NCI-H345 treated with DMSO at 0.1 percent for 48 hours (cell line): ENCODE measurements at regions not wholly inside any gene's neighbourhood (a gene's known extent, or its start where the extent isn't known, plus 50 kb on each side); places are given as distances from the start of the nearest gene placed in this dataset.

Experiments
- DNase-seq: peaks from one replicate; lab custom pipeline; 2025; ENCODE audit not compliant: unreplicated experiment; lab: John Stamatoyannopoulos, UW

DNA sequence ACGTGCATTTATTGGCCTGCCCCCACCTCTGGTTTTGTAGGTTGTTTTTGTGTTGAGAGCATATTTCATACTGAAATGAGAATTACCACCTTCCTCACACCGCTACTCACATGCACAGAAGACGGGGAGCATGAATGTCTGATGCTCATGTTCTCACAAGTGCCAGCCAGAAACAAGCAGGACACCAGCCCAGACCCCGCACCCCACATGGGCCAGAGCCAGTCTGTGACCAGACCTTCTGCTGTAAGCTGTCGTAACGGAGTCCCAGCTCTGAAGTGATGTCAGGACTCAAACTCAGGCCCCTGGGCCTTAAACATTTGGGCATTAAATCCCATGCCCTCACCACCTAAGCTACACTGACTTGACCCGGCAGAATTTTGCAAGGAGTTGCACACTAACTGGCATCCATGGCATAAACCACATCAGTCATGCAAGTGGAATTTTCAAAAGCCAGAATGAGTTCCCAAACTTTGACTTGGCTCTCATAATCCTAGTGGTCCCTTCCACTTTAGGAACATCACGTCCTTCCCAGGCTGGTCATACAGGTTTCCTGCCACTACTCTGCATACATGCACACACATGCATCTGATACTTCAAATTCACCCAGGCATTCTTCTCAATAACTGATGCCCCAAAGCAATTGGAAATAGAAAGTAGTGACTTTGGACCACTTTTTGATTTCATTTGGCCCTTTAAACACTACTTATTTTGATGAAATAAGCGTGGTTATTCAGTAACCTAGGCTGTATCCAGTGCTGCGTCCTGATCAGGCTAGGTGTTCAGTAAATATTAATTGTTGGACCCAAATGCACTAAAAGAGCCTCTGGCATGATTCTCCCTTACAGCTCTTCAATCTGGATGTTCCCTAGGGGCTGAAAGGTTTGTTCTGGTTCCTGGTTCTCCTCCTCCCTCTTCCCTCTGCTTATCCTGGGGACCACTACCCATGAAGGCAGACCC is 223.1 kb upstream of the ID2 start:
- DNase-seq, result no peak

DNA sequence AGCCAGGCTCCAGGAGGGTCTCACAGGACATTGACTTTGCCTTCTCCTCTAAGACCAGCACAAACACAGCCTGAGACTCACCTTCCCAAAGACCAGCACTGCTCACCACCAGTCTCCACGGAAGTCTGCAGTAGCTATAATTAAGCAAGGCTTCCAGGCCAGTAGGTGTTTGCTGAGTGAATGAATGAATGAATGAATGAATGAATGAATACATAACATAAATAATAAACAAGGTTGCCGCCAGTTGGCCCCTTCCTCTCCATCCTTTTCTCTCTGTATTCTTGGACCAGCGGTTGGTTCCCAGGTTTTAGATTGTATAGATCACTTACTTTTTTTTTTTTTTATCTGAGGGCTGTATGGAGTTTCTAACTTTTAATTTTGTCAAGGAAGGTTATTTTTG is 222.4 kb upstream of the ID2 start:
- DNase-seq, result no peak

DNA sequence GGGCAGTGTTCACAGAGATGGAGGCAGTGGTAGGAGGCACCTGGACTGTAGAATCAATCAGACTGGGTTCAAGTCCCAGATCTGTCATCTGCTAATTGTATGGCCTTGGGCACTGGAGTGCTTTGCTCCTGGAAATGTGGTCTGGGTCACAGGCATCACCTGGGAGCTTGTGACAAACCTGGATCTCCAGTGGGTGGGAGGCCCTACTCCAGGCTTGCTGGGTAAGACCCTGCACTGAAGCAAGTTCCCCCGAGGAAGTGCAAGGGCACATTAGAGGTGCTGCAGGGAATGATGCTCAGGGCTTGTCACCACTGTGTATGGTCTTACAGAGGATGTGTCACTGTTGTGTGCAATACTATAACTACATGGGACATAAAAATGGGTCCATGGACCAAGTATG is 220.5 kb upstream of the ID2 start:
- no peak for DNase-seq

DNA sequence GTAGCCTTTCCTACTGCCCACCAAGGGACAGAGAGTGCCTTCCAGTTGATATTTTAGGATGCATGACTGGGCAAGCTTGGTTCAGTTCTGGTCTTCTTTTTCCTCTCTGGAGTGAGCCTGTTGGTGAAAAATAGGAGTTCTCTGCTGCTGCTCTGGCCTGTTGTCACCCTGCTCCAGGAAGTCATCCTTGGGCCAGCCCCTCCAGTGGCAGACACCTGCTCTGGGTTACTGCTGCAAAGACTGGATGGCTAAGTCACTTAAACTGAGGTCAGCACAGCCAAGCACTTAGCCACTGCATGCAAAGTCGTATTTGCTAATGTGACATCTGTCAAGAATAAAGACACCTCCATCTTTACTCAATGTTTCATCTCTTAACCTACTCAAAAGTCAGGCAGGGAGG is 219.6 kb upstream of the ID2 start:
- no peak for DNase-seq

DNA sequence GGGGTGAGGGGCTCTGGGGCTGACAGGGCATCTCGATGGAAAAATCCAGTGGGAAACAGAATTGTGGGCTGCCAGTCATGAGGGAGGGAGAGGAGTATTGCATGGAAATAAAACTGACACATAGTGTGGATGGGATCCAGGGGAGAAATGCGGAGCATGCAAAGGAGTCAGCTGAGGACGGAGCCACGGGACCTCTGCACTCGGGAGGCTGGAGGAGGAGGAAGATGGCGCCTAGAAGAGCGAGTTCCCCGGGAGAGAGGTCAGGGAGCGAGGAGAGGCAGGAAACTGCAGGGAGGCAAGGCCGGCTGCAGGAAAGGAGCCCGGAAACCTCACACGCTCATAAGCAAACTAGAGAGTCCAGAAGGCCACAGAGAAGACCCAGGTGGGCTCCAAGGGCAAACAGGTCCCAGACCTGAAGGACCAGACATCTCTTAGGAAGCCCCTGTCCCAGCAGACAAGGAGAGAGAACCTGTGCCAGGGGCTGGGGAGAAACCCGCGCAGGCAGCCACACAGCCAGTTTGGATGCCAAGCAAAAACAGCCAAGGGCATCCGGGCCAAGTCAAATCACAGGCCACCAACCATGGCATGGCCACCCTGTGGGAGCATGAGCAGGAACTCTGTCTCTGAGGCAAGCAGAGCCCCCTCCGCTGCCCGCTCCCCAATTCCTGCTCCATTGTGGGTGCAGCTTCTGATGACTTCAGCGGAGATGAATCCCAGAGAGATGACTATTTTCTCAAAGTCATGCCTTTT is 218.8 kb upstream of the ID2 start:
- no peak for DNase-seq

DNA sequence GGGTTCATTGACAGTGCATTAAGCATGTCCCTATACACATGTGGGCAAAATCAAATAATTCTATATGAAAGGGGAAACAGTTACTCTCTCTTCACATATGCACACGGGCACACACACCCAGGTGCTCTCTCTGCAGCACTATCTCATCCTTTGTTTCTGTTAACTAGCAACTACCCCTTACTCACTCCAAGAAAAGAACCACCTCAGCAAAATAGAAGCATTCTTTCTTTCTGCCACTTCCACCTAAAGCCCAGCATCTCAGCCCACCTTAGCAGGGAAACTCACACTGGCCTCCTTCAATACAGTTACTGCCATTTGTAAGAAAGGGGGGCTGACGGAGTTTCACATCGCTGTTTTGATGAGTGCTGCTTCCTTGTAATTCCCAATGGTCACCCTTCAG is 216.3 kb upstream of the ID2 start:
- DNase-seq, result no peak

DNA sequence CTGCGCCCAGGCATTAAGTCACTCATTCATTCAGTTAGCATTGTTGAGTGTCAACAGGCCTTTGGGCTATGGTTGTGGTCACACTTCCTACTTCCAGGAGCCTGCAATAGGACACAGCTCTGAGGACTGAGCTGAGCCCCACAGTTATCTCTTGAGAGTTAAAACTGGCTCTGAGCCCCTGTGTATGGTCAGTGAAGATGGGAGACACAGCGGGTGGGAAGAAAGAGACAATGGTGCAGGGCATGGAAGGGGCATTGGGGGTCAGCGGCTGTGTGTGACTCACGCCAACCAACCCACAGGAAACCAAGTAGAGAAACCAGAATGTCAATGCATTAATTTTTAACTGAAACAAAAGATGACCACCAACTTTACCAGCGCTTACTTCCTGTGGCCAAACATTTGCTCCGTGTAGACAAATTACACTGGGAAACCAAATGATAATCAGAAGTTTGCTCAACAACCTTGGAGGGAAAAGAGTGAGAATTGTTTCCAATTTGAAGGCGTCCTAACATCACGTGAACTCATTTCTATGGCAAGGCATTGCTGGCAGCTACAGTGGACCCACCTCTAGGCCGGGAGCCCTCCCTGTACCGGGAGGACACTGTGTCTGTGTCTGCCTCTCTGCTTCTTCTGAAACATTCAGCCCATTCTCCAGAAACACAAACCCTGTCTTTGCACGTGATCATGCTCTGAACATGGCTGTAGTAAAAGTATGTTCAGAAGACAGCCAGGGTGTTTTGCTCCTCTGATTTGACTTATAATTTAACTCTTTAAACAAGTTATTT is 212.0 kb upstream of the ID2 start:
- DNase-seq, result no peak

DNA sequence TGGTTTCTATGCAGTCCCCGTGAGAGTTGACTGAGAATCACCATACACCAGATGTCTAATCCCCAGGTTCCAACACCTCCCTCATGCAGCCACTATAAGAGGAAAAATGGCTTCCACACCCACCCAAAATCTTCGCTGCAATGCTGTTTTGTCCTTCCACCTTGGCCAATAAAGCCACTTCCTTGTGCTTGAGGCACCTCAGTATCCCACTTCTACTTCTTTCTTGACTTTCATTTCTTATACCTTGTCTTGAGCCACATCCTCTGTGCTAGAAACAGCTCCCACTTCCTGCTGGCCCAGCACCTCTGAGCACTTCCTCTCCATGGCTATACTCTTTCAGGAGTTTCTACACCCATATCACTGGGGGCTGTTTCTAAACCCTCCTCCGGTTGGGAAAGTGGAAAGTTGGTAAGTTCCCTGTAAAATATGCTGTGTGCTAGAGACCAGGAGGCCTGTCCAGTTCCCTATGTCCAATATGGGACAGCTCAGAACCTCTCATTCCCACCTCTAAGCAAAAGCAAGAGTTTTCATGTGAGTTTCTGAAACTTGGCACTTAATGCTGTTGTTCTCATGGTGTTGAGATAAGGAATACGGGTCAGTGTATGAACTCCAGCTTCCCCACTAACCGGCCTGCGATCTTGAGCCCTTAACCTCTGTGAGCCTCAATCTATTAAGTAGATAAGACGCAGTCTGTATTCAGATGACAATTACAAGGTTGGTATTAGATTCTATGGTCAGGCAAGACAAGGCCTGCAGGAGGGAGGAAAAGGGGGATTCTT is 209.1 kb upstream of the ID2 start:
- no peak for DNase-seq

DNA sequence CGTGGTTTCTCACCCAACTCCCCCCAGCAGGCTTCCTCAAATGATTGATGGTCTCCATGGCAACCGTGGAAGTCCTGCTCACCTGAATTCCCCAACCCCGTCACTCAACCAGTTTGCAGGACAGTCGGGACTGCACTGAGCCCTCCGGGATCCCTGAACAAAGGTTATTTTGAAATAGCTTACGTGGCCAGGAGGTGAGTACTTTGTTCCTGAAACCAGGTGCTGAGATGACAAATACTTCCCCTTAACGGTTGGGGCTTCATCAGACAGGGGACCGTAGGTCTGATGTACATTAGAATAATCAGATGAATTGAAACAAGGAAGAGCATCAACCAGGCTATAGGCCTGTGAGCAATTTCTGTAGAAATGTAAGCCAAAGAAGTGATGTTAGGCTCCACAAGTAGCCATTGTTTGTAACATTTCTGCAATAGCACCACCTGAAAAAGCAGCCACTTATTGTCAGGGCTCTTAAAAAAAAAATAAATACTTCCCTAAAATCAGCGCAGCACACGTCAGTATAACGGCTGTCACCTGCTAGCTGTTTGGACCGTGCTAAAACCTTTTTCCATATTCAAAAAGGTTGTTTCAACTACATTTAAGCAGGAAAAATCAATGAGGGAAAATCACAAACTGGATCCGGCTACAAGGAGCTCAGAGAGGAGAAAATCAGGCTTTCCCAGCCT is 206.4 kb upstream of the ID2 start:
- peak; percentile 82 for DNase-seq

DNA sequence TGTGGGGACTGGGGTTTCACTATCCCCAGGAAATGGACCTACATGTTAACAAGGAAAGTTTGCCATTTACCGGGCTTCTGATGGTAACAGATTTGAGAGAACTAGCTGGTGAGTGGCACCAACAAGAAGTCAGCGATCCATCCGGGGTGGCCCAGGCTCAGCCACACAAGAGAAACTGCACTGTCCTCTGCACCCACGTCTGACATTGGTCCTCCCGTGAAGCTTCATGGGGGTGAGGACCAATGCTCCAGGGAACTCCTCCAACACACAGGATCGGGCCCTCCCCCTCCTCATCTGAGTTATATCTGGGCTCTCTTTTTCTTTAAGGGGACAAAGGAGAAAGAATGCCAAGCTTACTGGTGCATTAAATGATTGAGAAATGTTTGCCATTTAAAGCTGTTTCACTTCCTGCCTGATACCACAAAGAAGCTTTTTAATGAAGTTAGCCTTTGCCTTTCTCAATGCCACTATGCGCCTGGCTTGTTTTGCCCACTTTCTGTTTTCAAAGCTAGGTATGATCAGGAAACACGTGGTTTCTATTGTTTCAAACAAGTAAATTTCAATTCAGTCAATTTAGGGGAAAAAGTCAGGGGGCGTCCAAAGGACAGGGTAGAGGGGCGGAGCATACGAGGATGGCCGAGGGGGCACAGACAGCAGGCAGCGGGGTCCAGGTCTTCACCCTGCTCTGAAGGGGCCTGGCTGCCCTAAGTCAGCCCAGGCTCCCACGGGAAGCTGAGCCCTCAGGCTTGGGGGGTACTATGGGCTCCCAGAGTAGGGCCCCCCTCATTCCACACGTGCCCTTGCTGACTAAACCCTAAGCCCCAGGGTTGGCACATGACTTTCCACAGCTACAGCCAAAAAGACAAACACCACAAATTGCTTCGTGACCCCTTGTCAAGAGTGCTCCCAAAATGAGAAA is 204.0 kb upstream of the ID2 start:
- DNase-seq, result no peak

DNA sequence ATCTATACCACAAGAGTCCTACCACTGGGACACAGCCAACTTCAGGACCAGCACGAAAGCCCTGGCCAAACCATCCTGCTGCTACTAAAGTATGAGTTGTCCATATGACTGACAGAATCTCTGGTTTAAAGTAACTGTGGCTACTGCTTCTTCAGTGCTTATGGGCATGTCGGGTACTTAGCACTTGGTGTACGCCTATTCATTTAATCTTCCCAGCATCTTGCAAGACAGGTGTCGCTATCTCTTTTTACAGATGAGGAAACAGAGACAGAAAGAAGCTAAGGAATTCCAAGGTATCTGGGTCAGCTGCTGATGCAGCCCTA is 203.4 kb upstream of the ID2 start:
- DNase-seq, result no peak

DNA sequence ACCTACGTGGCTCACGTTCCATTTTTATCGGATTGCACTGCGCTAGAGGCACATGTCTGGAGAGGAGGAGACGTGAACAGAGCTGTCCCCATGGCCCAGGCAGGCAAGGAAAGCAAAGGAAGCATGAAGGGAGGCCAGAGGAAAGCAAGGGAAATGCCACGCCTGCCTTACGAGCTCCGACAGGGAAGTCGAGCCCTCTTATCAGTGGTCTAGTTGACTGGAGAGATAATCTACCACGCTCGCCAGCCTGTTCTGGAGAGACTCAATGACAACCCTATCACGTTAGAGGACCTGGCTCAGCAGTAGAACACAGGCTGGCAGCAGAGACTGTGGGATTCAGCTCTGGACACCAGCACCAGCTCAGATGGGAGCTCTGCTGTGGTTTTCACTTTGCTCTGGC is 202.6 kb upstream of the ID2 start:
- no peak for DNase-seq

DNA sequence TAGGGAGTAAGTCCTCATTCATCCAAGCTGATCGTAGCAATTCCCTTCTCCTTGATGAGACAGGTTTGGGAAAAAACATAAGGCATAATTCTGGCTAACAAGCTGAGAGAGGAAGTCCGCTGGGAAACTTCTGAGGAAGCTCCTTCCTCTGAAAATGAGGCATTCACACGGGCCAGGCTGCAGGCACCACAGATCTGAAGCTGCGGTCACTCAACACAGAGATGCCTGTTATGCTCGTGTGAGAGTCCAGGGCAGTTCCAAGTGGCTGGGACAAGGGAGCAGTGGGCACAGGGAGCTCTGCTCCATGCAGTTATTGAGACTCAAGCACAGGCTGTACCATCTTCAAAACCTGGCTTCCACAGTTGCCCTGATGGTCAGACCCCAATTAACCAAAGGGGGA is 200.9 kb upstream of the ID2 start:
- no peak for DNase-seq

DNA sequence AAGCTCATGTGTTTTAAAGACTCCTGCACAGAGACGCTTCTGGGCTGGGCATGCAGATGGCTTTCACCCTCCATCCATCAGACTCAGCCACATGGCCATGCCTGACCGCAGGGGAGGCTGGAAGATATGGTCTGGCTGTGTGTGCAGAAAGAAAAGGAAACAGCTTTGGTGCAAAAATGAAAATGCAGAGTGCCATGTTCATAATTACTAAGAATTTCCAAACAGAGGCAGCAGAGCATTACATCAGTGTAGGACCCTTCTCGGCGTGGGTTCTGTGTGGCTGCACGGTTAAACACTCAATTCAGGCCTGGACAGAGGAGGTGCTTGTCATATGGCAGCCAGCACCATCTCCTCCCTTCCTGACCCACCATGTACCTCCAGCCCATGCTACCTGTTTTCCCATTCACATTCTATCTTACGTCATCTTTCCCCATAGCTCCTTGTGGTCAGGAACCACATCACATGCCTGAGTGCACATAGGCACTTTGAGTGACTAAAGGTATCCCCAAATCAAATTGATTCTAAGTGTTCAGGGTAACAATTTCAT is 200.3 kb upstream of the ID2 start:
- DNase-seq, result no peak

DNA sequence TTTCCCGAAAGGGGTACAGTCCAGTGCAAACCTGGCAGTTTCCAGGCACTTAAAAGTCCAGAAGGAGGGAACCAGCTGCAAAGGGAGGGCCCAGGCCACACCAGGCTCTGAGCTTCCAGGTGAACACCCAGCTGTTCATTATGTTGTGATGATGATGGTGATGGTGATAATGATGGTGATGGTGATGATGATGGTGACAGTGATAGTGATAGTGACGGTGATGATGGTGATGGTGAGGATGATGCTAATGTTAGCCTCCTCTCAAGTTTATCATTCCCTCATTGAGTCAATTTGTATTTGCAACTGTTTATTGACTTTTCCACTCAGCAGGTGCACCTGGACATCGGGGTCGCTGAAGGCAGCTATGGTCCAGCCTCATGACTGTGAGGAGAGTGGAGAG is 199.4 kb upstream of the ID2 start:
- no peak for DNase-seq

DNA sequence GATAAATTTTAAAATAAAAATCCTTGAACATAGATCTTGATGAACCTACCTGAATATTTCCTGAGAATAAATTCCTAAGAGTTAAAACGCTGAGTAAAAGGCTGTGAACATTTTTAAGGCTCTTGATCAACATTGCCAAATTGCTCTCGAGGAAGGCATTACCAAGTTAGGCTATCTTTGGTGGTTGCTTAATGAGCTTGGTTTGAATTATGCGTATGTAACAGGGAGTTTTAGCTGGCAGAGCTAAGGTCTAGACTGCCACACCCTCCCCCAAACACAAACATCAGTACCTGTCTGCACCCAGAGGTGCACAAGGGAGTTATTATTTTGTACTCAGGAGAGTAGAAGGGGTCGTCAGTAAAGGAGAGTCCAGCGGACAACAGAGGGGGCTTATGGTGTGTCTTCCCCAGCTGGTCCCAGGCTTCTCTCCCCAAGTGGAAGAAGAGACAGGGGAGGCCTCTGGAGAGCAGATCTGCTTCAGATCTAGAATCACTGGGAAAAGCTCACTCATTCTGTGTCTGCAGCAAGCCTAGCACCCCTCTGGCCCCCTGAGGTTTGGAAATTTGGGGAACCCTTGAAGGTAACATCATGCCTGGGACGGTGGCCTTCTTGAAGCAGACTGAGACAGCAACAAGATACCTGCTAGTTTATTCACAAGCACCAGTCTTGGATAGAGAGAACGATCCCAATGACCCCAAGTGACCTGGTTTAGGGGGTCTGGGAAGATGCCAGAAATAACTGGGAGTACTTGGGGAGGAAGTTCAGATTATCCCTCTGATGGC is 197.2 kb upstream of the ID2 start:
- no peak for DNase-seq

DNA sequence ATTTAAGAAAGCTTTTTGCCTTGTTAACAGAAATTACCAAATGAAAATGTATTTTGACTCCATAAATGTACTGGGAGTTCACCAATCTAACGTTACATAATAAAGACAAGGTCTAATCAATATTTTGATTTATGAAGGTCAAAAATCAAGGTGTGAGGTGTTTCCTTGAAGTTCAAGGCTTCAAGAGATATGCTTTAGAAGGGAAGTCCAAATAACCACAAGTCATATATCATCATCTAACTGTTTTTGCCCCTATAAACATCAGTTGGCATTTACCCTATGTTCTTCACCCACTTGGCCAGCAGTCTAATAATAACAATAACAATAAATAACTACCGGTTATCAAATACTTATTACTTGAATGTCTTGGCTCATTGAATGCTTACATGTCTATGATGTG is 196.1 kb upstream of the ID2 start:
- DNase-seq, result no peak

DNA sequence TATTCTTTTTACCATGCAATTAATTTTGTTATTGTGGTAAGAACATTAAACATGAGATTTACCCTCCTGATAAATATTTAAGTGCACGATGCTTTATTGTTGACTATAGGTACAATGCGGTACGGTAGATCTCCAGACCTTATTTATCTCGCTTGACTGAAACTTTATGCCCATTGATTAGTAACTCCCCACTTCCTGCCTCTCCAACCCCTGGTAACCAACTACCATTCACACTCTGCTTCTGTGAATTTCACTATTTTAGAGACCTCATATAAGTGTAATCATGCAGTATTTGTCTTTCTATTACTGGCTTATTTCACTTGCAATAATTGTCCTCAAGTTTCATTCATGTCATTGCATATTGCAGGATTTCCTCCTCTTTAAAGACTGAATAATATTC is 195.7 kb upstream of the ID2 start:
- no peak for DNase-seq
